Brain microvascular endothelial cell (primary cell): ENCODE measurements at regions not wholly inside any gene's neighbourhood (a gene's known extent, or its start where the extent isn't known, plus 50 kb on each side); places are given as distances from the start of the nearest gene placed in this dataset.

ENCODE experiments used
- DNase-seq: peaks from one replicate; pipeline ENCODE4 v3.0.0-alpha.2; 2020
- H3K27ac ChIP-seq: fragments of 250-450 bp; sonication (Bioruptor Pico); 2 replicates; pipeline ENCODE4 v1.5.1; 2020; ENCODE audit warnings: mild to moderate bottlenecking, moderate library complexity
- H3K27me3 ChIP-seq: fragments of 250-450 bp; sonication (Bioruptor Pico); replicated peaks from 2 replicates; pipeline ENCODE4 v1.5.1; 2020; ENCODE audit warnings: mild to moderate bottlenecking
- H3K36me3 ChIP-seq: fragments of 250-450 bp; sonication (Bioruptor Pico); replicated peaks from 2 replicates; pipeline ENCODE4 v1.5.1; 2020; ENCODE audit warnings: mild to moderate bottlenecking
- H3K4me3 ChIP-seq: 2 replicates; pipeline ENCODE4 v1.5.1; 2011; ENCODE audit warnings: low read depth, mild to moderate bottlenecking, control low read depth, low read length, moderate library complexity
- CTCF ChIP-seq: IDR thresholded peaks from 2 replicates; pipeline ENCODE4 v1.5.1; 2011; ENCODE audit warnings: low read depth, mild to moderate bottlenecking, moderate library complexity, low read length, control low read depth, inconsistent platforms; ENCODE audit errors: missing control alignments
- in situ Hi-C: cut with HindIII; loops from 2 replicates; pipeline ENCODE4 v1.10.0; 2017; ENCODE audit warnings: low sequenced_read_pairs, low pct_ligation_motif_present

GRCh38 chr4:19636451-19636850 is 615.3 kb upstream of the SLIT2 start:
- DNase-seq: no peak
- Histone ChIP-seq H3K4me3 (no peak overlapping the region), H3K27me3 (no peaks in the 10 kb centered on the region), H3K36me3 (no peaks in the 10 kb centered on the region), H3K27ac (no peak overlapping the region)
- in situ Hi-C loops: no loop called here
- TF ChIP-seq CTCF: no peak

- Histone ChIP-seq H3K27ac (no peak overlapping the region), H3K4me3 (no peak overlapping the region), H3K36me3 (no peaks in the 10 kb centered on the region), H3K27me3 (no peaks in the 10 kb centered on the region)
- in situ Hi-C loops: no loop called here
- DNase-seq: no peak
- TF ChIP-seq CTCF: no peak
Observed at GRCh38 chr4:19631814-19632213, 619.9 kb upstream of the SLIT2 start.

- Histone ChIP-seq H3K36me3 (no peaks in the 10 kb centered on the region), H3K4me3 (no peak overlapping the region), H3K27me3 (no peaks in the 10 kb centered on the region), H3K27ac (no peak overlapping the region)
- no peak for TF ChIP-seq CTCF
- DNase-seq: no peak
- in situ Hi-C loops: no loop called here
Observed at GRCh38 chr4:19623866-19624265, 627.8 kb upstream of the SLIT2 start.

DNA sequence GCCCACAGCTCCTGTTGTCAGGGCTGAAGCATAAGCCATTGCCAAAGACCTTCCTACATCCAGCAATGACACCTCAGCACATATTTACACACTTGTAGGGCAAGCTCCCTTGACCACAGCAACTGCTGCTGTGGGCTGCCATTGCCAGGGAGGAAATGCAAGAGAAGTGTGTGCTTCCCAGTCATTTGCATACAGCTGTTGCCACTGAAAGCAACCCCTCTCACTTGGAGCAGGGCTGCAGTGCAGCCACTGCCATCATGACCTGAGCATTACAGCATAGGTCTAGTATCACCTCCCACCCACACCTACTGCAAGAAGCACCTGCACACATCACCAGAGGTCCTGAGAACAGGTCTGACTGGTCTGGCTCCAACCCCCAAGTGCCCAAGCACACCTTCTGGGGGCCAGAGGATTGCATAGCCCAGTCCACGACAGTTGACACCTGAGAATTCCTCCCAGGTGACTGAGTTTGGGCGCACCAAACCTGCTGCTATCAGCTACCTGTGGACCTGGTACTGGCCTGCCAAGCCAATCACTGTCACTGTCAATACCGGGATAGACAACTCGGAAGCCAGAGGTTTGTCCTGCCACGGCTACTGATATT is 636.5 kb upstream of the SLIT2 start:
- Histone ChIP-seq H3K27me3 (no peaks in the 10 kb centered on the region), H3K36me3 (no peaks in the 10 kb centered on the region), H3K27ac (no peak overlapping the region), H3K4me3 (no peak overlapping the region)
- DNase-seq: no peak
- in situ Hi-C loops: no loop called here
- TF ChIP-seq CTCF: no peak

- no peak for DNase-seq
- Histone ChIP-seq H3K36me3 (no peaks in the 10 kb centered on the region), H3K4me3 (no peak overlapping the region), H3K27me3 (no peaks in the 10 kb centered on the region), H3K27ac (no peak overlapping the region)
- in situ Hi-C loops: no loop called here
- no peak for TF ChIP-seq CTCF
Observed at GRCh38 chr4:19614171-19614570, 637.5 kb upstream of the SLIT2 start.

DNA sequence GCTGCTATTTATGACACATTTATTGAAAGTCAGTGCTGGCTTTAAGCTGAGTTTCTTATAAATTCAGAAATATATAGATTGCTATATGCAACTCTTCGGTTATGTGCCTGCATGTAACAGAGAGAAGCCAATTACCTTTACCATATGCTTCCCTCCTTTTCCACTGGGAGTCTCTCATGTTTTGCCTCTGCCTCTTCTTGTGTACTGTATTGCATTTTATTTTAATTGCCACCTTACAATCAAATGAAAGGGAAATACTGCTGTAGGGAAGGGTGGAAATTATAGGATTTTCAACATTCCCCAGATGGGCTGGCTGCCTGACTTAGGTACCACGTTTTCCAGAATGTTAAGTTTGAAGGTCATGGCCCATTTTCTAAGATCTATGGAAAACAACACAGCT is 655.4 kb upstream of the SLIT2 start:
- DNase-seq: no peak
- TF ChIP-seq CTCF: no peak
- no peak overlapping the region for H3K4me3 ChIP-seq
- H3K27me3 ChIP-seq: no peaks in the 10 kb centered on the region
- no peak overlapping the region for H3K27ac ChIP-seq
- H3K36me3 ChIP-seq: no peaks in the 10 kb centered on the region
- in situ Hi-C loops: no loop called here
